ENCODE measurements at regions not wholly inside any gene's neighbourhood (a gene's known extent, or its start where the extent isn't known, plus 50 kb on each side); places are given as distances from the start of the nearest gene placed in this dataset.

GRCh38 chr3:99484871-99485270 lies 153.5 kb upstream of the COL8A1 start:
- Histone ChIP-seq H3K4me3 (ENCODE audit: low read length) (no peak overlapping the region), H3K9me2 (ENCODE audit: insufficient read depth, low read length) (no peaks in the 10 kb centered on the region), H3F3A (ENCODE audit: insufficient read depth, low read length, poor library complexity, severe bottlenecking) (no peaks in the 10 kb centered on the region), H4K20me1 (ENCODE audit: insufficient read depth) (no peaks in the 10 kb centered on the region), H2AFZ (ENCODE audit: low read depth, low read length) (no peak overlapping the region), H3K9me3 (ENCODE audit: low read length) (no peaks in the 10 kb centered on the region), H3K4me2 (ENCODE audit: low read length) (no peak overlapping the region), H3K27me3 (ENCODE audit: insufficient read depth, low read depth, low read length) (no peaks in the 10 kb centered on the region), H3K27ac (ENCODE audit: low read length) (no peak overlapping the region), H3K36me3 (ENCODE audit: insufficient read depth, low read length) (no peaks in the 10 kb centered on the region), H3K9ac (ENCODE audit: low read length) (no peak overlapping the region), H3K79me2 (replicated peaks; ENCODE audit: insufficient read depth, low read length) (no peaks in the 10 kb centered on the region)
- TF ChIP-seq TAF1 (IDR thresholded peaks at IDR 0.05; ENCODE audit: low read depth) (no peak), MXI1 (conservative IDR thresholded peaks at IDR 0.05; ENCODE audit: poor library complexity, severe bottlenecking) (no peak), RAD21 (conservative IDR thresholded peaks at IDR 0.05) (no peak), REST (IDR thresholded peaks at IDR 0.05; ENCODE audit: borderline replicate concordance) (no peak), SMC3 (conservative IDR thresholded peaks at IDR 0.05; ENCODE audit: poor library complexity) (no peak), CTCF (IDR thresholded peaks at IDR 0.05; ENCODE audit: poor library complexity, severe bottlenecking) (no peak), EP300 (conservative IDR thresholded peaks at IDR 0.05; ENCODE audit: poor library complexity, severe bottlenecking) (no peak), POLR2AphosphoS5 (IDR thresholded peaks at IDR 0.05) (no peak), EZH2 (IDR thresholded peaks at IDR 0.05; ENCODE audit: borderline replicate concordance, insufficient read depth, low read length, poor library complexity, severe bottlenecking) (no peak)

GRCh38 chr3:99483841-99484240 lies 154.6 kb upstream of the COL8A1 start:
- Histone ChIP-seq H3K36me3 (ENCODE audit: insufficient read depth, low read length) (no peaks in the 10 kb centered on the region), H4K20me1 (ENCODE audit: insufficient read depth) (no peaks in the 10 kb centered on the region), H3K27ac (ENCODE audit: low read length) (no peak overlapping the region), H3K9me3 (ENCODE audit: low read length) (no peaks in the 10 kb centered on the region), H2AFZ (ENCODE audit: low read depth, low read length) (no peak overlapping the region), H3F3A (ENCODE audit: insufficient read depth, low read length, poor library complexity, severe bottlenecking) (no peaks in the 10 kb centered on the region), H3K4me3 (ENCODE audit: low read length) (no peak overlapping the region), H3K79me2 (replicated peaks; ENCODE audit: insufficient read depth, low read length) (no peaks in the 10 kb centered on the region), H3K4me2 (ENCODE audit: low read length) (no peak overlapping the region), H3K9ac (ENCODE audit: low read length) (no peak overlapping the region), H3K9me2 (ENCODE audit: insufficient read depth, low read length) (no peaks in the 10 kb centered on the region), H3K27me3 (ENCODE audit: insufficient read depth, low read depth, low read length) (no peaks in the 10 kb centered on the region)
- TF ChIP-seq TAF1 (IDR thresholded peaks at IDR 0.05; ENCODE audit: low read depth): no peak
- TF ChIP-seq REST (IDR thresholded peaks at IDR 0.05; ENCODE audit: borderline replicate concordance): no peak
- TF ChIP-seq SMC3 (conservative IDR thresholded peaks at IDR 0.05; ENCODE audit: poor library complexity): no peak
- TF ChIP-seq CTCF (IDR thresholded peaks at IDR 0.05; ENCODE audit: poor library complexity, severe bottlenecking): no peak
- TF ChIP-seq EZH2 (IDR thresholded peaks at IDR 0.05; ENCODE audit: borderline replicate concordance, insufficient read depth, low read length, poor library complexity, severe bottlenecking): no peak
- TF ChIP-seq RAD21 (conservative IDR thresholded peaks at IDR 0.05): no peak
- no peak for TF ChIP-seq POLR2AphosphoS5 (IDR thresholded peaks at IDR 0.05)
- TF ChIP-seq EP300 (conservative IDR thresholded peaks at IDR 0.05; ENCODE audit: poor library complexity, severe bottlenecking): no peak

Measured in neural cell (in vitro differentiated cells).